ENCODE measurements at regions not wholly inside any gene's neighbourhood (a gene's known extent, or its start where the extent isn't known, plus 50 kb on each side); places are given as distances from the start of the nearest gene placed in this dataset.
"Not testable (repeated sequence)": the region's sequence is repeated elsewhere in the genome, so short reads cannot be mapped to it uniquely, and the experiment has no call there.

DNA sequence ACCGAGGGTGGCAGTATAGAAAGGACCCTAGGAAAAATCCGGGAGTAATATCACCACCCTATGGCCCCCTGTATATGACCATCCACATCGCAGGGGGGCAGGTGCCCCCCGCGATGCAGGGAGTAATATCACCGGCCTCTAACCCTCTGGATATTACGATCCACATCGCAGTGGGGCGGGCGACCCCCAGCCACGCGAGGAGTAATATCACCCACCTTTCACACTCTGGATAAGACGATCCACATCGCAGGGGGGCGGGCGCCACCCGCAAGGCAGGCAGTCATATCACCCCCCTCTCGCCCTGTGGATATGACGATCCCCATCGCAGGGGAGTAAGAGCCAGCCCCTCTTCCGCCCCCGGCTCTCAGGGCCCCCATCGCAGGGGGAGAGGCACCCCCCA is 76.7 kb upstream of the RUBCNL start:
- no peak for DNase-seq

DNA sequence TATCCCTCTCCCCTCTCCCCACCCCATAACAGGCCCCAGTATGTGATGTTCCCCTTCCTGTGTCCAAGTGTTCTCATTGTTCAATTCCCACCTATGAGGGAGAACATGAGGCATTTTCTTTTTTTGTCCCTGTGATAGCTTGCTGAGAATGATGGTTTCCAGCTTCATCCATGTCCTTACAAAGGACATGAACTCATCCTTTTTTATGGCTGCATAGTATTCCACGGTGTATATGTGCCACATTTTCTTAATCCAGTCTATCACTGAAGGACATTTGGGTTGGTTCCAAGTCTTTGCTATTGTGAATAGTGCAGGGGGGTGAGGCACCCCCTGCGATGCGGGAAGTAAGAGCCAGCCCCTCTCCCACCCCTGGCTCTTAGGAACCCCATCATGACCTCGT is 73.2 kb upstream of the RUBCNL start:
- DNase-seq, result not testable (repeated sequence)

- DNase-seq, result not testable (repeated sequence)
Observed at GRCh38 chr13:46457255-46457654, 70.2 kb upstream of the RUBCNL start.

DNA sequence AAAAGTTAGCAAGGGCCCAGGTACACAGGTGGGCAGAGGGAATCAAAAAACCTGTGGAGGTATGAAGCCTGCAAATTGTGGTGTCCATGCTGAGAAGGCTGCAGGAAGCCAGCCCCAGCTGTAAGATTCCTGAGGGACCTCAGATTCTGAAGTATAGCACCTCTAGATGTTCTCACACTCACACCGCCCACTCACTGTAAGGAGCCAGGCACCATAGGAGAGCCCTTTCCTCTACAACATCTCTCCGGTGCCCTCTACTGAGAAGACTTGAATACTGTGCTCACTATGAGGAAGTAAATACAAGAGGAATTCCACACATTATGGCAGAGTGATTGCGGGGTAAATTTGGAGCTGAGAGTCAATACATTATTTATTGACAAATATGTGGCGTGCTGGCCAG is 68.9 kb upstream of the RUBCNL start:
- DNase-seq, result peak; percentile 26

GRCh38 chr13:46451145-46451544 is 64.1 kb upstream of the RUBCNL start:
- not testable (repeated sequence) for DNase-seq

DNA sequence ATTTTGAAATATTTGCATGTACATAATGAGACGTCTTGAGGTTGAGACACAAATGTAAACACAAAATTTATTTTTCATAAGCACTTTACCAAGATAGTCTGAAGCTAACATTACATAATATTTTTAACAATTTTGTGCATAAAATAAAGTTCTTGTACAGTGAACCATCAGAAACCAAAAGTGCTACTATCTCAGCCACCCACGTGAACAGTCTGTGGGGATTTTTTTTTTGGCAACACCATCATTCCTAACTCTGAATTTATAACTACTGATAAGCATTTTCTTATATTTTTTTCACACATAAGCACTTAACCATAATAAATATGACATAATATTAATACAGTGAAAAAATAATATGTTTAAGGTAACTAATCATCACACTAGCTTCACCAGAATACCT is 62.9 kb upstream of the RUBCNL start:
- DNase-seq, result not testable (repeated sequence)

DNA sequence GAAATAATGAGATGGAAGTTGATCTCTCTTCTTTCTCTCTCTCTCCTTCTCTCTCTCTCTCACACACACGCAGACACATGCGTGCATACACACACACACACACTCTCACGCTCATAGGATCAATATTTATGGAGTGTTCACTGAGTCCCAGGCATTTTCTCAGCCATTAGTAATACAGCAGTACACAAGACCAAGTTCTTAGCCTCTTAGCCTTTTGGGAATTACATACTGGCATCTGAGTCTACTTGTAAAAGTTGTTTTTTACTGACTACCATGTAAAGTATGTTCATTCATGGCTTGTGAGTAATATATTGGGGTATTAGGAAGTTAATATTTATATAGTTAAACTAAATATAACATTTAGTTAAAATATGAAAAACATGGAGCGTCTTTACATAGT is 61.1 kb upstream of the RUBCNL start:
- DNase-seq, result not testable (repeated sequence)

DNA sequence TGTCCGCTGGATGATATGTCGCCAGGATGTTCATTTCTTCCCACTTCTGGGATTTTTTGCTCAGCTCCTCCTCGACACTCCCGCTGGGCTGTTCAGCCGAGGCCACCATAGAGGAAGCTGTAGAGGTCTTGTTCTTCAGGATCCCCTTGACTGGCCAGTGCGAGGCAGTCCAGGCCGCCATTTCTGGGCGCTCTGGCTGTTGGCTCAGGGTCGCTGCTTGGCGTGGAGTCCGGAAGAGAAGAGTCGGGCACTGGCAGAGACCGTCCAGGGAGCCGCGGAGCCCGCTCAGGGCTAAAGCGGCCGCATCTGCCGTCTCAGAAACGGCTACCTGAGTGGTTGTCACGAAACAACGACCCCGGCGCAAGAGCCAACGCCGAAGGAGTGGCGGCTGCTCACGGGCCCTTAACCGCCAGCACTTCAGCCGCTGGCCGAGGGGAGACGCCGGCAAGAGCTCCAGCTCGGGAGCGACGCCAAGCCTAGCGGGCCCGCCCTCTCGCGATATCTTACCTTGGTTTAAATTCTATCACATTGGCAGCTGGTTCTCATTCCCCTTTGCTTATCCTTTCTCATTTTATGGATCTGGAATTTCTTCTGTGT is 50.9 kb upstream of the RUBCNL start:
- DNase-seq, result not testable (repeated sequence)

Measured in CD4-positive, alpha-beta T cell treated with Interleukin-15 for 1 hour (primary cell).